LNCAP (cell line): ENCODE measurements at regions not wholly inside any gene's neighbourhood (a gene's known extent, or its start where the extent isn't known, plus 50 kb on each side); places are given as distances from the start of the nearest gene placed in this dataset.

ENCODE experiments used
- CTCF ChIP-seq: fragments of 450-650 bp; IDR thresholded peaks from 2 replicates; pipeline ENCODE4 v1.5.1; 2017; ENCODE audit warnings: mild to moderate bottlenecking

- no peak for TF ChIP-seq CTCF
These were observed 404.4 kb upstream of the RGS6 start for GRCh38 chr14:71527838-71528237.

- TF ChIP-seq CTCF, result no peak
These were observed 402.4 kb upstream of the RGS6 start for GRCh38 chr14:71529848-71530247.

- no peak for TF ChIP-seq CTCF
These were observed 399.9 kb upstream of the RGS6 start for GRCh38 chr14:71532344-71532743.

- TF ChIP-seq CTCF, result no peak
These were observed 399.4 kb upstream of the RGS6 start for GRCh38 chr14:71532790-71533189.

GRCh38 chr14:71533390-71533789 is 398.8 kb upstream of the RGS6 start:
- TF ChIP-seq CTCF, result no peak

GRCh38 chr14:71533800-71534199 is 398.4 kb upstream of the RGS6 start:
- TF ChIP-seq CTCF, result no peak

- TF ChIP-seq CTCF, result no peak
These were observed 397.7 kb upstream of the RGS6 start for GRCh38 chr14:71534506-71534905.

GRCh38 chr14:71536015-71536740 is 396.1 kb upstream of the RGS6 start:
- no peak for TF ChIP-seq CTCF
